HL-60 (cell line): ENCODE measurements at regions not wholly inside any gene's neighbourhood (a gene's known extent, or its start where the extent isn't known, plus 50 kb on each side); places are given as distances from the start of the nearest gene placed in this dataset.

Experiments used
- CTCF ChIP-seq: IDR thresholded peaks from one replicate; pipeline ENCODE4 v1.5.1; 2011; ENCODE audit warnings: low read length, control low read depth, inconsistent platforms; ENCODE audit not compliant: insufficient read depth
- GABPA ChIP-seq: IDR thresholded peaks from 2 replicates; pipeline ENCODE4 v1.6.1; 2012; ENCODE audit warnings: low read depth
- POLR2AphosphoS5 ChIP-seq: IDR thresholded peaks from 2 replicates; pipeline ENCODE4 v1.6.1; 2012; ENCODE audit warnings: low read depth
- REST ChIP-seq: IDR thresholded peaks from 2 replicates; pipeline ENCODE4 v1.6.1; 2012; ENCODE audit warnings: low read depth; ENCODE audit not compliant: insufficient replicate concordance
- SPI1 ChIP-seq: IDR thresholded peaks from 2 replicates; pipeline ENCODE4 v1.6.1; 2012; ENCODE audit warnings: low read depth, mild to moderate bottlenecking, borderline replicate concordance

- TF ChIP-seq CTCF: no peak
- no peak for TF ChIP-seq SPI1
- TF ChIP-seq REST: no peak
- no peak for TF ChIP-seq POLR2AphosphoS5
- no peak for TF ChIP-seq GABPA
Observed at GRCh38 chr18:61031626-61032025, 301.6 kb upstream of the CDH20 start.
